SKM-1 treated with dmso at 0.1 percent for 144 hours (cell line): ENCODE measurements at regions not wholly inside any gene's neighbourhood (a gene's known extent, or its start where the extent isn't known, plus 50 kb on each side); places are given as distances from the start of the nearest gene placed in this dataset.
"Not testable (repeated sequence)": the region's sequence is repeated elsewhere in the genome, so short reads cannot be mapped to it uniquely, and the experiment has no call there.

ENCODE experiments used
- DNase-seq: peaks from one replicate; lab custom pipeline; 2025; ENCODE audit not compliant: unreplicated experiment; lab: John Stamatoyannopoulos, UW

DNA sequence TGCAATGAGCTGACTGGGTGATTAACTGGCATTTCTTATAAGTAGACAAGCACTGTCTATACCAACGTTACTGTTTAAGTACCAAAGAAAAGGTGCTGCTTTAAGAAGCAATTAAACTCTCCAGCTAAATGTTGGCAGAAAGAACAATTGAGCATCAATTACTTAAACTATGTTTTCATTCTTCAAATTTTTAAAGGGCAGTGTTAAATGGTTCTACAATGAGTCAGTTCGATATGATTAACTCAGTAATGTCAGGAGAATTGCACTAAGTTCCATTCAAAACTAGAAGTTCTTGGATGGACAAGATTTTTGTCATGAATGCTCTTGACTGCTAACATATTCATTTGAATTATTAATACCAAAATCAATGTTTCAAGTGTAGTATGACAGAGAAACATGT is 593.7 kb downstream of the DNAH5 start:
- no peak for DNase-seq

DNA sequence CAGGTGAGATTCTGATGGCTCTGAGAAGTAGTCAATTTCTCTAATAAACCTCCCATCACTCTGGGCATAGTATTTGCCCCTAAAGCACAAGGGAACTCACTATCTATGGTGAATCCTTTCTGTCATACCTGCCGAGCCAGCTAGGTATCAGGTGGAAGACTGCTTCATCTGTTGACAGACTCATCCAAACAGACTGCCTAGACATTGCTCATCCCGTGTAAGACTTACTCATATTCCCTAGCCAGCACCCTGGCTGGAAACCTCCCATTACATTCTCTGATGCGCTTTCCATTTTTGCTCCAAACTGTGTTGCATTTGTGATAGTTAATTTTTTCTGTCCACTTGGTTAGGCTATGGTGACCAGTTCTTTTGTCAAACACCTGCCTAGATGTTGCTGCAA is 595.9 kb downstream of the DNAH5 start:
- no peak for DNase-seq

- no peak for DNase-seq
Observed at GRCh38 chr5:13346401-13346800, 598.1 kb downstream of the DNAH5 start.

DNA sequence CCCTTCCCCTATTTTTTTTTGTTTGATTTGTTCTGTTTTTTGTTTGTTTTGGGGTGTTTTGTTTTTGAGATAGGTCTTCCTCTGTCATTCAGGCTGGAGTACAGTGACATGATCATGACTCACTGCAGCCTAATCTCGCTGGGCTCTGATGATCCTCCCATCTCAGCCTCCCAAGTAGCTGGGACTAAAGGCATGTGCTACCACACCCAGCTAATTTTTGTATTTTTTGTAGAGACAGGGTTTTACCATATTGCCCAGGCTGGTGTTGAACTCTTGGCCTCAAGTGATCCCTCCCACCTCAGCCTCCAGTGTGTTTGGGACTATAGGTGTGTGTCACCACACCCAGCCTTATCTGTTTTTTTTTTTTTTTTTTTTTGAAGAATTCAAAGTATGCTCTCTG is 605.4 kb downstream of the DNAH5 start:
- DNase-seq = no peak

DNA sequence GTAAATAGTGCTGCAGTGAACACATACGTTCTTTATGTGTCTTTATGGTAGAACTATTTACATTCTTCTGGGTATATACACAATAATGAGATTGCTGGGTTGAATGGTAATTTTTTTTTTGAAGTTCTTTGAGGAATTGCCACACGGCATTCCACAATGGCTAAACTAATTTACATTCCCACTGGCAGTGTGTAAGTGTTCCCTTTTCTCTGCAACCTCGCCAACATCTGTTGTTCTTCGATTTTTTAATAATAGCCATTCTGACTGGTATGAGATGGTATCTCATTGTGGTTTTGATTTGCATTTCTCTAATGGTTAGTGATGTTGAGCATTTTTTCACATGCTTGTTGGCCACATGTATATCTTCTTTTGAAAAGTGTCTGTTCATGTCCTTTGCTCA is 609.5 kb downstream of the DNAH5 start:
- not testable (repeated sequence) for DNase-seq

DNA sequence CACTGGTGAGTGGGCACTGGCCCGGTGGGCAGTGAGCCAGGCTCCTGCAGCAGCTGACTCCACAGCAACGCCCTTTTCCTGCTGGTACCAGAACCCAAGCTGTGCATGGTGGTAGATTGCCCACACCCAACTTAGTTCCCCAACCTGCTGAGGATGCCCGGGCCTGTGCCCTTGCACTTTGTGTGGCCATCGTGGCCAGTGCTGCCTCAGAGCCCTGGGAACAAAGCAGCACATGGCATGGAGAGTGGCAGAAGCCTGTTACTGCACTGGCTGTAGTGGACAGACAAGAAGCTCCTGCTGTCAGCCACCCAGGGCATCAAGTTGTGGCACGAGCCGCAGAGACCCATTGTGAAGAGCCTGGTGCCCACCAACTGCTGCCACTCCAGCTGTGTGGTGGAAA is 612.9 kb downstream of the DNAH5 start:
- no peak for DNase-seq

DNA sequence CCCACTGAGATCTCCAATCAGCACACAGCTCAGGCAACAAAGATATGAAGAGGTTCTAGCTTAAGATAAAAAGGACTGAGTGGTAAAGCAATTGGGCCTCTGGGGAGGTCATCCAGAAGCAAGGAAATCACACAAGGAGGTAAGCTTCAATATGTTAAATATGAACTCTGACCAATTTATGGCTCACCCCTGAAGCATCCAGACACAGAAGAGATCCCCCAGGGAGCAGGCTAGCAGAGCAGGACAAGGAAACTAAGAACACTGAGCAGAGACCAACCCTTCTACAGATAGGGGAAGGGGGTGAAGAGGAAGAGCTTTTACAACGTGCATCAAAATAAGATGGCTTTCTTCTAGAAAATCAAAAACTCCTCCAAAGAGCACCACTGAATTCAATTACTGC is 616.2 kb downstream of the DNAH5 start:
- DNase-seq = no peak

DNA sequence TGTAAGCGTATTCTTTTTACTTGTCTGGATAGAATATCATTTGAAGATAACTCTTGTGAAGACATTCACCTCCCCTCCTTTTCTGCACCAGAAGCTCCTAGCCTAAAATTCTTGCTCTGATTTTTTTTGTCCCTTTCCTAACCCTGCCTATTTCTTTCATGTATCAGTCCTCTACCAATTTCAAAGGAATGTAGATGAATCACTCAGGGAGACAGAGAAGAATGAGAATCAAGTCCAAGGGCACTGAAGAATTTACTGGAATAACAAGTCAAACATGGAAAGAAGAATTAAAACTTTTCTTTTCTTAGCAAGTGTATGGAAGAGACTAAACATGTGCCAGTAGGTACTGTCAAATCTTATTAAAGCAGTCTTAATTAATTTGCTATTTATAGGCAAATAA is 618.7 kb downstream of the DNAH5 start:
- DNase-seq = no peak

GRCh38 chr5:13322769-13323168 is 621.7 kb downstream of the DNAH5 start:
- no peak for DNase-seq

DNA sequence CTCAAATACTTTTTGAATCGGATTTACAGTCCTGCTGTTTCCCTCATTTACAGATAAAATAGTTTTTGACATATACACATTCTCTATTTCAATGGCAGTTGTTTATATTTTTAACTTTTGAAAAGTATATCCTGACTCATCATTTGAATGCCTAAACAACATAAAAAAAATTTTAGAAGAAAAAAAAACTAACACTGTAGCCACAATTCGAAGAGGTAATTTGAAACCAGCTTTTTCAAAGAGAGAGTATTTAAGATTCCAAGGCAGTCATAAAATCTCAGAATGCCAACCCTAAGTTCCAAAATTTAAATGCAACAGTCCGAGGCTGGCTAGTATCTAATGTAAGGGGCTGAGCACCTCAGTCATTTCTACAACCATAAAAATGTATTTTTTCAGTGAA is 626.8 kb downstream of the DNAH5 start:
- no peak for DNase-seq

GRCh38 chr5:13316176-13316575 is 628.3 kb downstream of the DNAH5 start:
- no peak for DNase-seq

DNA sequence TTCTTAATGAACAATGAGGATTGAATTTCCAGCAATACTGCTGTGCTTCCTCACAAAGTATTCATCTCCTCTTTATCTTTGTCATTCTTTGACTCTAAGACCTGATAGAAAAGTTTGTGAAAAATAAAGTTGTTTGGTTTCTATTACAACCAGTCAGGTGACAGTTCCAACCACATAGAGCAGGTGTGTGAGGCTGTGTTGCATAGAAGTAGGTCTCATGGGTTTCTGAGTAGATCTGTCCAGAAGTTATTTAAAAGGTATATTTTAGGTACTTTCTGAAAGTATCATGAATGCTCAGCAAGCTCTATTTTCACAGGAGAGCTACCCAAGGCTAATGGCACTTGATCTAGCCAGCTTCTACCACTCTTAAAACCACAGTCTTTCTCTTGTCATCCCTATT is 637.0 kb downstream of the DNAH5 start:
- DNase-seq = no peak

- no peak for DNase-seq
Observed at GRCh38 chr5:13303445-13303844, 641.0 kb downstream of the DNAH5 start.

- DNase-seq = no peak
Observed at GRCh38 chr5:13278811-13279210, 665.7 kb downstream of the DNAH5 start.

GRCh38 chr5:13278148-13278547 is 666.3 kb downstream of the DNAH5 start:
- no peak for DNase-seq

DNA sequence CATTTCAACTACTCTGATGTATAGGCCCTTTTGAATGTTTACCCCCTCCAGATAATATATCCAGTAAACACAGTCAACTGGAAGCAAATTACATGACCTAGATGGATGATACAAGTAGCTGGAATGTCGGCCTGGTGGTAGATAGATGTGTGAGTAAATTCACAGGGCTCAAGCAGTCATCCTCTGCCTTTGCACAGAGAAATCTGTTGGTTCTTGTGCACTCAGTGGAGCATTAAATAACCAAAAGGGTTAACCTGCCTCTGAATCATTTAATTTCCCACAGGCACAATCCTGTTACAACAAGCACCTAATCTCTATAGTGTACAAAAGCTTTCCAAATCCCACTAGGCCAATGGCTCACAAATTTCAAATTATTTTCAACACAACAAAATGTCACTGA is 668.3 kb downstream of the DNAH5 start:
- DNase-seq = no peak

- DNase-seq = no peak
Observed at GRCh38 chr5:13263701-13264100, 680.8 kb downstream of the DNAH5 start.

GRCh38 chr5:13253111-13253510 is 691.4 kb downstream of the DNAH5 start:
- no peak for DNase-seq

- no peak for DNase-seq
Observed at GRCh38 chr5:13252699-13253098, 691.8 kb downstream of the DNAH5 start.

GRCh38 chr5:13251623-13252376 is 692.7 kb downstream of the DNAH5 start:
- DNase-seq = peak; percentile 87

- DNase-seq = peak; percentile 34
Observed at GRCh38 chr5:13250464-13251291, 693.8 kb downstream of the DNAH5 start.

- DNase-seq = no peak
Observed at GRCh38 chr5:13249854-13250253, 694.6 kb downstream of the DNAH5 start.
